A673 (cell line): ENCODE measurements at regions not wholly inside any gene's neighbourhood (a gene's known extent, or its start where the extent isn't known, plus 50 kb on each side); places are given as distances from the start of the nearest gene placed in this dataset.
"Not testable (repeated sequence)": the region's sequence is repeated elsewhere in the genome, so short reads cannot be mapped to it uniquely, and the experiment has no call there.

Experiments
- BruUV-seq: library from RNA; stranded (reverse); fragments of 400-500 nt; replicated peaks from 2 replicates; lab custom pipeline; 2021; lab: Mats Ljungman, UMichigan
- CTCF ChIA-PET: fragments of 300-600 bp; sonication (Branson Sonifier 250); formaldehyde crosslinking; loops from one replicate; lab custom pipeline; 2022; ENCODE audit warnings: antibody characterized with exemption; lab: Charles Lee
- POLR2A ChIA-PET: fragments of 300-600 bp; sonication (Branson Sonifier 250); formaldehyde crosslinking; loops from one replicate; lab custom pipeline; 2022; ENCODE audit warnings: antibody characterized with exemption; ENCODE audit not compliant: low non-redundant PET; lab: Charles Lee
- DNase-seq: peaks from one replicate; pipeline ENCODE4 v3.0.0-alpha.2; 2015; ENCODE audit warnings: low spot score
- H3K27ac ChIP-seq: fragments of 200-600 bp; sonication (generic); 2 replicates; pipeline ENCODE4 v1.5.1; 2016; ENCODE audit warnings: mixed run types, low read depth, mild to moderate bottlenecking, mixed read lengths, antibody characterized with exemption, low read length; ENCODE audit not compliant: poor library complexity, severe bottlenecking
- H3K27me3 ChIP-seq: fragments of 200-600 bp; sonication (generic); replicated peaks from 2 replicates; pipeline ENCODE4 v1.6.1; 2017; ENCODE audit warnings: mixed run types, low read depth, mild to moderate bottlenecking, mixed read lengths, antibody characterized with exemption, low read length; ENCODE audit not compliant: insufficient read depth, poor library complexity
- H3K36me3 ChIP-seq: fragments of 200-600 bp; sonication (generic); 2 replicates; pipeline ENCODE4 v1.6.1; 2016; ENCODE audit warnings: mixed run types, mild to moderate bottlenecking, mixed read lengths, antibody characterized with exemption, low read length; ENCODE audit not compliant: insufficient read depth, poor library complexity, severe bottlenecking
- H3K4me1 ChIP-seq: fragments of 200-600 bp; sonication (generic); 2 replicates; pipeline ENCODE4 v1.6.1; 2017; ENCODE audit warnings: mixed run types, mild to moderate bottlenecking, mixed read lengths, antibody characterized with exemption, low read length; ENCODE audit not compliant: insufficient read depth, poor library complexity, severe bottlenecking
- H3K4me3 ChIP-seq: fragments of 200-600 bp; sonication (generic); 2 replicates; pipeline ENCODE4 v1.5.1; 2016; ENCODE audit warnings: low read depth, mixed run types, mild to moderate bottlenecking, mixed read lengths, low read length; ENCODE audit not compliant: poor library complexity, severe bottlenecking
- H3K9me3 ChIP-seq: fragments of 200-600 bp; sonication (generic); 2 replicates; pipeline ENCODE4 v1.6.1; 2016; ENCODE audit warnings: mixed run types, low read depth, mild to moderate bottlenecking, mixed read lengths, antibody characterized with exemption, low read length; ENCODE audit not compliant: poor library complexity, severe bottlenecking
- CTCF ChIP-seq: fragments of 300-800, 200-600 bp; sonication (generic); conservative IDR thresholded peaks from 2 replicates; pipeline ENCODE4 v1.5.1; 2017; ENCODE audit warnings: low read depth, mild to moderate bottlenecking, antibody characterized with exemption, low read length, moderate library complexity, mixed read lengths
- EZH2 ChIP-seq: fragments of 200-600 bp; sonication (generic); IDR thresholded peaks from 2 replicates; pipeline ENCODE4 v1.6.1; 2017; ENCODE audit warnings: borderline replicate concordance, low read depth, mild to moderate bottlenecking, mixed read lengths, antibody characterized with exemption, low read length; ENCODE audit not compliant: poor library complexity, severe bottlenecking
- intact Hi-C: fragments of 100-400 bp; cut with micrococcal nuclease; formaldehyde crosslinking; loops from one replicate; pipeline ENCODE4 v1.10.0; 2022; ENCODE audit not compliant: unreplicated experiment

GRCh38 chr17:31605761-31606160, 214.3 kb downstream of the RAB11FIP4 start:
- ChIA-PET POLR2A (no interaction called here), CTCF (no interaction called here)
- Histone ChIP-seq H3K4me3 (no peak overlapping the region), H3K36me3 (no peaks in the 10 kb centered on the region), H3K27me3 (no peaks in the 10 kb centered on the region), H3K27ac (no peak overlapping the region), H3K9me3 (no peaks in the 10 kb centered on the region), H3K4me1 (no peaks in the 10 kb centered on the region)
- no peak for TF ChIP-seq EZH2
- TF ChIP-seq CTCF: no peak
- DNase-seq: no peak
- intact Hi-C loops: no loop called here
- BruUV-seq: no TSS peak

- Histone ChIP-seq H3K9me3 (no peaks in the 10 kb centered on the region), H3K4me3 (no peak overlapping the region), H3K36me3 (no peaks in the 10 kb centered on the region), H3K27me3 (no peaks in the 10 kb centered on the region), H3K27ac (no peak overlapping the region), H3K4me1 (no peaks in the 10 kb centered on the region)
- no TSS peak for BruUV-seq
- DNase-seq: no peak
- intact Hi-C loops: no loop called here
- ChIA-PET CTCF (no interaction called here), POLR2A (no interaction called here)
- TF ChIP-seq CTCF (no peak), EZH2 (no peak)
These were observed 213.5 kb downstream of the RAB11FIP4 start for GRCh38 chr17:31604936-31605335.

GRCh38 chr17:31600144-31600543, 208.7 kb downstream of the RAB11FIP4 start:
- CTCF ChIA-PET, H3K9me3 ChIP-seq, DNase-seq, H3K4me1 ChIP-seq, BruUV-seq, H3K27ac ChIP-seq, POLR2A ChIA-PET, H3K36me3 ChIP-seq, intact Hi-C loops, H3K4me3 ChIP-seq, H3K27me3 ChIP-seq: not testable (repeated sequence)

GRCh38 chr17:31598921-31599571, 207.6 kb downstream of the RAB11FIP4 start:
- BruUV-seq: no TSS peak

More at GRCh38 chr17:31598921-31599571, 207.6 kb downstream of the RAB11FIP4 start:
- ChIA-PET CTCF (no interaction called here), POLR2A (interaction anchor here (0.7 kb wide), 1 partner anchor 364 kb away, joined by 3 read pairs; no protein-coding TSS in a partner anchor)
- no peak overlapping the region for H3K4me3 ChIP-seq
- no peaks in the 10 kb centered on the region for H3K4me1 ChIP-seq
- H3K36me3 ChIP-seq: no peaks in the 10 kb centered on the region
- intact Hi-C loops: no loop called here
- no peak overlapping the region for H3K27ac ChIP-seq
- no peak for DNase-seq
- no peak for TF ChIP-seq CTCF
- H3K27me3 ChIP-seq: no peaks in the 10 kb centered on the region
- no peaks in the 10 kb centered on the region for H3K9me3 ChIP-seq
